Retina (tissue), 1 donor: ENCODE measurements at regions not wholly inside any gene's neighbourhood (a gene's known extent, or its start where the extent isn't known, plus 50 kb on each side); places are given as distances from the start of the nearest gene placed in this dataset.

Experiments used
- DNase-seq: peaks from one replicate; pipeline ENCODE4 v3.0.0-alpha.2; 2016

DNA sequence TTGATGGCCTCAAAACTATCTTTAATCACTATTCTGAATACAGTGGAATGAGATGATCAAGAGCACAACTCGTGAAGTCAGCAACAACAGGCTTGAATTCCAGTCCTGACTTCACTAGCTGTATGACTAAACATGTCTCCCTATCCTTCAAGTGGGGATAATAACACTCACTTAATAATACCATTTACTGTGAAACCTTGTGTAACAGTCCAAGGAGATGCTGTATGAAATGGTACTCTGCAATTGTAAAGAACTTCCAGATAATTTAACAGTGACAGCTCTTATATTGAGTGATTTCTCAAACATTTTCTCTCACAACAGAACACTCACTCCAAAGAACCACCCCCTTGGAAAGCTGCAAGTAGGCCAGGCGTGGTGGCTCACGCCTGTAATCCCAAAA lies 823.1 kb downstream of the DIAPH3 start:
- DNase-seq = no peak

DNA sequence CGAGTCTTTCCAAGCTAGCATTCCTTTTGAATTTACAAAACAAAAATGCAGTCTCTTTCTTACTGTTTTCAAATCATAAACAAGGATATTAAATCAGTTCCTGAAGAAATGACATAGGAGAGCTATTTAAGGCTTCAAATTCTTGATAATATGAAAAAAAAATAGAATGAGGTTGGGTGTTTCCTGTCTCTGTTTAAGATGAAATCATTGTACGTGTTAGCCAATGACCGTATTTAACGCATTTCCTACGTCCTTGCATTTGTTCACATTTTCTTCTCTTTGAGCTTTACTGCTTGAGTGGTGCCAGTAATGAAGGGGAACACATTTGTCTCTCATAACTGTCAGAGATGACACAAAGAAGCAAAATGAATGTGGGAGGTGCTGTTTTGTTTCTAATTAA lies 821.3 kb downstream of the DIAPH3 start:
- DNase-seq = no peak

DNA sequence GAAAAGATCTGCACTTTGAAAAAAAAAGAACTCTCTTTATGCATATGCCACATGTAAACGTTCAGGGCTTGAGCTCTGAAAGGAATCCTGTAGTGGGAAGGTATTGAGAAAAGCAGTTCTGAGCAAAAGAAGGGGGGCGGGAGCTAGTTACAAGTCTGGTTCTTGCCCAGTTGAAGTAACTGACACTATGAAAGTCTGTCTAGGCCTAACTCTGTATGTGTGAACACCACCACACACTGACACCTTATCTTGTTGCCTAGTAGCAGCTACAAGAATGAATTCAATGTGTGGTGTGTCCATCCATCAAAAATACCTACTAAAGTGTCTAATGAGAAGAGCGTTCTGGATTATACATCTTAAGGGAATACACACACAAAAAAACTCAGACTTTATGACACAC lies 820.6 kb downstream of the DIAPH3 start:
- no peak for DNase-seq

DNA sequence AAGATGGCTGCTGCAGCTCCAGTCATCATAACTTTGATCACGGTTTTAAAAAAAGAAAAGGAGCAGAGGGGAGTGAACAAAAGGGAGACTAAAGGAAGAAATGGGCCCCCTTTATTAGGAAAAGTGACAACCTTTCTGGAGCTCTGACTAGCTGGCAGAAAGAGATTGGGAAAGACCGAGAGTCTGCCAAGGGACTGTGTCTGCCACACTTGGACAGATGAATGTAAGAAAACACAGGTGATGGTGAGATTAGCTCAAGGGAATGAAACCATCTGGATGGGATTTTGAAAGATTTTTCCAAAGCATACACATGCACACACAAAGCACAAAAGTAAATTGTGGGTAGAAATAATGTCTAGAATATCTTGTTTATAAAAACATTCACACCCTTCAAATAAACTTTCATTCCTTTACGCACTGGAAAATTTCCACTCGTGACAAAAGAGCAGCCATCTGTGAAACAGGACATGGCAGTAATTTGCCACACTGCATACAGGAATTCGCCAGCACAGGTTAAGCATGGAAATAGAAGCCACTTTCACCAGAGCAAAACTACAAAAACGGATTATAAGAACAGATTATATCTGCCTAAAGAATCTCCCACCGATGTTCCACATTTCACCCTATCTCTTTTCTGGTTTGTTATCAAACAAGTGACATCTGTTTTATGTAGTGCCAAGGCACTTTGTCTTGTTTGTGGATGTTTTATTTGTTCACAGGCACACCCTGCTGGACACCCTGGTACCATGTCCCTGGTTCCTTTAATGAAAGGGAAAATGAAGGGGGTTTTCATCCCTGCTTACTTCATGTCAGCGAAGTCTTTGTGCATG lies 819.5 kb downstream of the DIAPH3 start:
- DNase-seq = no peak

DNA sequence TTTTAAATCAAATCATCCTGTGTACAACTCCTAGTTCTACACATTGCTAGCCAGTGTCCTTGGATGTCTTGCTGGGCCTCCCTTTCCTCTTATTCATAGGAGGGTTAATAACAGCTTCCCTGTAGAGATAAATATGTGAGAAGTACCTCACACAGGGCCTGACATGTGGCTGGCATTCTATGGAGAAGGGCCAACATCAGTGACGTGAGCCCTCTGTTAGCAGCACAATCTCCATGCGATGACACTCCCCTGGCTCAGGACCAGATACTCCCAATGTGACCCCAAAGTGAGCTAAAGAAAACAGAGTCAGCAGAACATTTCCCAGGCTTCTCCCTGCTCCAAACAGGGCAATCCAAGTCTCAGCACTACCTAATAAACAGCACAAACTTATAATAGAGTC lies 818.4 kb downstream of the DIAPH3 start:
- no peak for DNase-seq

DNA sequence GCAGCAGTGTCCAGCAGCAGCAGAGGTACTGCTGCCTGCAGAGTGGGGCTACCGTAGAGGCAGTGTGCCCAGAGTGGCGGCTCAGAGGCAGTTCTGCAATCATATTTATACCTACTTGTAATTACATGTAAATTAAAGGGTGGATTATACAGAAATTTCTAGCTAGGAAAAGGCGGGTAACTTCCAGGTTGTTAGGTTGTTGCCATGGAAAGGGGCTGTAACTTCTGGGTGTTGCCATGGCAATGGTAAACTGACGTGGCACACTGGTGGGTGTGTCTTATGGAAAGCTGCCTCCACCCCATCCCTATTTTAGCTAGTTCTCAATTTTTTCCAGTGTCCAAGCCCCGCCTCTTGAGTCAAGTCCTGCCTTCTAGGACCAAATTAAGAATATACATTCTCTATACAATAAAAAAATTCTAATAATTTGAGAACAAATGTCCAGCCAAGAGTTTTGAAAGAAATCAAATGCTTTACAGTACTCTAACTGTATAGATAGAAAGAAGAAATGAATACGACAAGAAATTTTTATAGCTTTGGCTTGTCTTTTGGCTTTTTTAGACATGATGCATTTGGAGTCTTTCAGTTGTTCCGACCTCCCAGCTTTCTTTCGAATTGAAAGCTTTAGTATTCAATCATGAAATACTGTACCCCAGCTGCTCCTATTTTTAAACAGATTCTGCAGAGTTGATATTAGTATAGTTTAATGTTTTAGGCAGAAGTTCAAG lies 816.6 kb downstream of the DIAPH3 start:
- no peak for DNase-seq

DNA sequence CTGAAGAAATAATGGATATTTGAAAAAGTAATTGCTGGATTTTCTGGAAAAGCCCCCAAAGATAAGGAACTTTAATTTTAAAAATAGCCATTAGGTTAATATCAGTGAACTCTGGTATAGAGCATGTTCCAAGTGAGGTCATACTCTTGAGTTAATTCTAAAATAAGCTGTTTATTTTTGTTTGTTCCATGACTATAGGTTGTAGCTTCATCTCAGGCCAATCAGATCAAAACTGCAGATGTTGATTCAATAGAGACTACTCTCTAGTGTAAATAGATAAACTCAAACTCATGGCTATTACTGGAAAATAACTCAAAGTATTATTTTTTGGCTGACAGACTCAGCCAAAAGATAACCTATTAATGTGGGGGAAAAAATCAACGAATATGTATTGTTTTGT lies 815.1 kb downstream of the DIAPH3 start:
- DNase-seq = no peak

DNA sequence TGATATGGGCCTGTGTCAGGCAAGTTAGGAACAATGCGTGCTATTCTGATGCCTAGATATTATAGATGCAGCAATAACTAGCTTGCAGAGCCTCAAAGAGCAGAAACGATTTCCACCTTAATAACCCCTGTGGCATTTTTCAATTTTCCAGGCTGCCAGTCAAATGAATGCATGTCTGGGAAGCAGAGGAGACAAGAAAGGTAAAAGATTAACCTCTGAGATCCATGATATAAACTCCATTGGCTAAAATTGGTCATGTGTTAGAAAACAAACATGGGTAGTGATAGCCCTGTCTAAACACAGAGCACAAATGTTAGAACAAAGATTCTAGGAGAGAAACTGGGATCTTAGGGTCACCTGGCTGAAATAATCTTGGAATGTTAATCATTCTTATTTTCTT lies 811.1 kb downstream of the DIAPH3 start:
- DNase-seq = no peak

DNA sequence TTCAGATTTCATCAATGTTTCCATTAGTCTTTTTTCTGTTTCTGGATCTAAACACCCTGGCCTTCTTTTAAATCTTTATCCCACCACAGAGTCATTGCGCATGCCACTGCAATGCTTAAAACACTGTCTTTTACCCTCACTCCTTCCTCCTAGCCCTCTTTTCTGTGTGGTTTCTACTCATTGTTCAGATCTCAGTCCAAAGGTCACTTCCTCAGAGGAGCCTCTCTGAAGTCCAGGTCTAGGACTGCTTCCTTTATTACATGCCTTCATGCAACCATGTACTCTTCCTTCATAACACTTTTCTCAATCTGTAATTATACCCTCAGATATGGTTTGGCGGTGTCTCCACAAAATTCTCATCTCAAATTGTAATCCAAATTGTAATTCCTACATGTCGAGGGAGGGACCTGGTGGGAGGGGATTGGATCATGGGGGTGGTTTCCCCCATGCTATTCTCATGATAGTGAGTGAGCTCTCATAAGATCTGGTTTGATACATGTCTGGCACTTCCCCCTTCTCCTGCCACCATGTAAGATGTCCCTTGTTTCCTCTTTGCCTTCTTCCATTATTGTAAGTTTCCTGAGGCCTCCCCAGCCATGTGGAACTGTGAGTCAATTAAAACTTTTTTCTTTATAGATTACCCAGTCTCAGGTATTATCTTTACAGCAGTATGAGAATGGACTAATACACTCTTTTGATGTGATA lies 808.9 kb downstream of the DIAPH3 start:
- no peak for DNase-seq

DNA sequence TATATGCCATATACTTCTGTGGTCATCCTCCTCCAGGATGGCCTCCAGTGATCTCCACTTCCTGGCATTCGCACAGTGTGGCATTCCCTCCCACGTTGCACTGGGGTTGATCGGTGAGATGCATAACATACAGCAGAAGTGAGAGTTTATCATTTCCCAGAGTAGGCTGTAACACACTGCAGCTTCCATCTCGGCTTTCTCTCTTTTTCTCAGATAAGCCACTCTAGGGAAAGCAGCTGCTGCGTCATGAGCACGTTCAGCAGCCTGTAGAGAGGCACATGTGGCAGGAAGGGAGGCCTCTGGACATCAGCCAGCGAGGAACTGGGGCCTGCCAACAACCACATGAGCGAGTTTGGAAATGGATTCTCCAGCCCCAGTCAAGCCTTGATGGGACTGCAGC lies 807.1 kb downstream of the DIAPH3 start:
- no peak for DNase-seq

DNA sequence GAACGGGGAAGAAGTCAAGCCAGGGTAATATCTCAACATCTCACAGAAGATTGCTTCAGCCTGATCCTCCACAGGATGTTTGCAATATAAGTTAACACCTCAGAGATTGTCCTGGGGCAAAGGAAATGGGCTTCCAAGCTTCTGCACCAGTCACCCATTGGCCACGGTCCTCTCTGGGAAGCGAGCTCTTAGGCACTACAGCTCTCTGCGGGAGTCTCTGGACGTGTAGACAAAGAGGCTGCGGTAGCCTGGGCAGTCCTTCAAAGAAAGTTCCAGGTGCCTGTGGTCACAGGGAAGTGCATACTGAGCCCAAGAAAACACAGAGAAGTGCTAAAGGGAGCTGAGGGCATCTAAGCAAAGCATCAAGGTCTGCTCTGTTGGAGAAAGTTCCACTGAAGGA lies 805.7 kb downstream of the DIAPH3 start:
- no peak for DNase-seq

DNA sequence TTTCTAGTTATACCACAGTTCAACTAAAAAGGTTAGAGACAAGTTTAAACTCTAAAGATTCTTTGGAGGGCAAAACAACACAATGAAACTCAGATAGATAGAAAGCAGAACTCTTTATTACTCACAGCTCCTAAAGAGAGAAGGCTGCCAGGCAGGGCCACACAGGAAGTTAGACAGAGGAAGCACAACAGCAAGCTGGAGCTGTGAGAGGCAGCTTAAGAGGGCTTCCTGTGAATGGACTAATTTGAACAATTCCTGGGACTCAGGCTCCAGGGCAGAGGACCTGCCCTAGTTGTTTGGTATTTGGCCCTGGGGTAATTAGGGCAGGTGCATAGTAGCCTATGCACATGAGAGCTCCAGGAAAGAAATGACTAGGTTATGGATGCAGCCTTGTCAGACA lies 803.6 kb downstream of the DIAPH3 start:
- DNase-seq = no peak

DNA sequence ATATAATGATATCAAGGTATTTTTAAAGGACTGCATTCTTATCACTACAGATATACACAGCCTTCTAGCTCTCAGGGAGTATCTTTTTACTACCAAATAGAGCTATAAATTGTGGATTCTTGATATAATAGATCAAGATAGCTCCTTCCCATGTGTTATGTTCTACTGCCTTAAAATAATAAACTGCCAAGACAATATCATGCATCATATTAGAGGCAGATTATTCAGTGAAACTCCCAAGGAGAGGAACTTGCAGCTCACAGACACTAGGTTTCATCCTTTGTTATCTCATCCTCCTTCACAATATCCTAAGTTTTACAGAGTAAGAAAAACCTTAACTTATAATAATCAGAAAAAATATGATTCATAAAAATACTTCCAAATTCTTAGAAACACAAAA lies 802.8 kb downstream of the DIAPH3 start:
- no peak for DNase-seq

DNA sequence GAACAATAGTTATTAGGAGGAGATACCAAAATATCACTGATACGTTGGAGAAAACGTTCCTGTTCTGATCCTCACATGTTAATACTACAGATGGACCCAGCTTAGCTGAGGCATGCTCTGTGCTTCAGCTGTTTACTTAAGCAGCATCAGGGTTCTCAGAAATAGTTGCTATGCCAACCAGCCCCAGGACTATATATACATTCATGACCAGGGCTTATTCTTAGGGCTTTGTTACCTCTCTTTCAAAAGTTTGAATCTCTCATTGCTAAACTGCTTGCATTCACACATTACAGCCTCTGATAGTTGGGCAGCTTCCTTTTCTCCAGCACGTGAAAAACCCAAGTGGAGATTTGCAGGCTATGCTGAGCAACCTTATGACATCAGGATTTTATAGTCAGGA lies 800.4 kb downstream of the DIAPH3 start:
- no peak for DNase-seq

DNA sequence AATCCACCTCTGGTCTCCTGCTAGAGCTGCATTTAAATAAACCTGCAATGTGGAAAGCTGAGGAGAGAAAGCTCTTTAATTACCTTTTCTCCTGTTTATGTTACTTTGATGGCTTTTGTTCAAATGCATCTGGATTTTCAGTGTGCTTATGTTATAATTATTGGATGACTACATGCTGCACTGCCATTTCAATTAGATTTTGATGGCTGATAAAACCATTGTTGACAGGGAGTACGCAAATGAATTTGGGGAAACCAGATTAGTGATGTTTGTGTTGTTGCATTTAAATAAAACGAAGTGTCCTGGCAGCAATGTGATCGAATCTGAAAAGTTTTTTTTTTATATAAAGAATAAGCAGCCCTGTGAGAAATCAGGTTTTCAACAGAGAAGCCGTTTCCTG lies 799.8 kb downstream of the DIAPH3 start:
- no peak for DNase-seq

DNA sequence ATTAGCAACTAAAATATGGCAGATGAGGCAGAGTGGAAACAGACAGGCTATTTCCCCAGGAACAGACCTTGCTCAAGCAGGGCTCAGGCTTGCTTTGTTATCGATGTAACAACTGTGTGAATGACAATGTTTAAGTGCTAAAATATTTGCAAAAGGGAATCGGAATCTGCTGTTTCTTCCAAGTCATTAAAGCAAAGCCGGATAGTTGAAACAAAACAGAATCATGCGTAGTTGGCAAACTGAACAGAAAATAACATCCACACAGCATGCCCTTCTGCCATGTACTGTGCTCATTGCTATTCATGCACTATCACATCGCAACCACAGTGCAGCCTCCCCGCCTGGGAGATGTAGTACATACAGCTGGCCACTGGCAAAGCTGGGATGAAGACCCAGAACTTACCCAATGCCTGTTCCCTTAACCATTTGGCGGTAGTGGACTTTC lies 799.1 kb downstream of the DIAPH3 start:
- no peak for DNase-seq

DNA sequence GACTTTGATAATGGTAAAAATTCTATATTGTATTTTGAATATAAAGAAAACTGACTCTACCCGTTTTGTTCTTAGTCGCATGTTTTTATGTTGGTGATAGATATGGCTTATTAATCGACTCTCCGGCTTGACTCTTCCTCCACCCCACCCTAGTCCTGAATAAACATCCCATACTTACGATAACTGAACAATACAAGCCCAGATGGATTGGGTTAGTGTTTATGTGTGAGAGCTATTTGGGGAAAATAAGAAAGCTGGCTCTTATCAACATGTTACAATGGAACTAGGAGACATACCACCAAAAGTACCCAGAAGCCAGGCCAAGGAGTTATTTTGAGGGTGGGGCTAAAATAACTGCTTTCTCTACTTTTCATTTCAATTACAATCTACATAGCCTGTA lies 796.3 kb downstream of the DIAPH3 start:
- no peak for DNase-seq

DNA sequence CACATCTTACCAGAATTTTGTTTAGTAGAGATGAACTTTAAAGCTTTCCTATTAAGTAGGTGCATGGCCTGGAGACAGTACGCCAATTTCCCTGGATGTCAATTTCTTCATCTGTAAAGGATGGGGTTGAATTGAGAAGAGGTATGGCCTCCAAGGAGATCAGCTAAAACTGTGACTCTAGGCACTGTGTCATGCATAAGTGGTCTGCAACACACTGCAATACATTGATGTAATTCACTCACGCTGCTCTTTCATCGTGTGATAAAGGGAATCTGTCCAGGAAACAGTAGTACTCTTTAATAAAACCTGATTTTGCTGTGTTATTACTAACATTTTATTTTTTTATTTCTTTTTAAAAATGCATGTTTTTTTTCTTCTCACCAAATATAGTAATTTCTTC lies 795.8 kb downstream of the DIAPH3 start:
- no peak for DNase-seq

DNA sequence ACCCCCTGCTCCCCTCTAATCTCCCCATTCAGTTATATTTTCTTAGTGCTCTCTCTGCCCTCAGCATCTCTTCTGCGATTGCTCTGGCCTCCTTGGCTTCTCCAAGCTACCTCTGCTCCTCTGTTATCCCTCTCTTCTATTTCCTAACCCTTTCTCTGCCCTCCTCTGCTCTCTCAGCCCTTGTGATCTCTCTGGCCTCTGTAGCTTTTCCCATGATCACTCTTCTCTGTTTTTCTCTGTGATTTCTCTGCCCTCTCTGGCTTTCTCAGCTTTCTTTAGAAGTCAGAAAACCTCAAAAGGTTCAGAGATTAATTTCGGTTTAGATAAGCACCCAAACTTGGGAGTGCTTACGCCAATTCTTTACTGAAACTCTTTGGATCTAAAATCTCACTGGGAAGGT lies 795.0 kb downstream of the DIAPH3 start:
- DNase-seq = no peak

DNA sequence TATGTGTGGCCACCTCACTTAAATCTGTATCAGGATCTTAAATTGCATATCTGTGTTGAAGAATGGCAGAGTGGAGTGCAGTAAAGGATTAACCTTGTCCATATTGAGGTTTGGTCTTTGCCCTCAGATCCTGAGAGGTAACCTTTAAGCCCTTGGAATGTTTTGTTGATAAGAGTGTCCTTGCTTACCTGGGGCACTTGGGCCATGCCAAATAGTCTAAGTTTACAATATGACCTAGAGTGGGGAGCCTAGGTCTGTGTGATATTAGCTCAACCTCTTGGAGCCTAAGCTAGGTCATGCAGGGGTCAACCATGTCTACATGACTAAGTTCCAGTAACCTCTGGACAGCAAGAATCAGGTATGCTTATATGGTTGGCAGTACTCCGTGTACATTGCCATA lies 792.5 kb downstream of the DIAPH3 start:
- no peak for DNase-seq

DNA sequence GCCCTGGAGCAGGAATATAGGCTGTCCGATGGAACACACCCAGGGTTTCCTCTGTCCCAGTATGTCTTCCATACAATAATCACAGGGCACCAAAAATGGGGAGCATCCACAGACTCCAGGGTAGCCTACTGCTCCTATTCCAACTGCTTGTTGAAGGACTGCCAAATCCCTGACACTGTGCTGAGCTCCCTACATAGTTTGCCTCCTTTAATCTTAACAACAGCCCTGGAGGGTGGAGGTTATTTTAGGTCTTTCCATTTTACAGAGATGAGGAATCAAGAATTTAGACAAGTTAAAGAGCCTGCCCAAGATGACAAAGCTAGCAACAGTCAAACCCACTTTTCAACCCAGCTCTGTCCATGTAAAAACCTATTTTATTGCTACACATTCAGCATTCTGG lies 790.4 kb downstream of the DIAPH3 start:
- DNase-seq = no peak

DNA sequence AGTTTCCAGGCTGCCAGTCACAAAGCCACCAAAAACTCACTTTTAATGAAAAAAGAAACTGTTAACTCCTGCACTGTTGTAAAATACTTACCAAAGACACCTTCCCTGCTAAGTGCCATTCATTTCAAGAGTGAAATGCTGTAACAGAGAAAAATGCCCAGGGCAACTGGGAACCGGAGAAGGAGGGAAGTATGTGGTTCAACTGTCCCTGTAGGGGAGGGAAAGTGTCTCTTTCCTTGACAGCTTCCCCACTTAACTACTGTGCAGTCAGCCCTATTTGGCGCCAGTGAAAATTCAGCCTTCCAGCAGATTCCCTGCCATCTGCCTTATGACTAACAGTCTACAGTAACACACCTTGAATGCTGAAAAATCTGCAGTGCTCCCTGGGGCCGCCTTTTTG lies 789.0 kb downstream of the DIAPH3 start:
- peak; percentile 35 for DNase-seq

DNA sequence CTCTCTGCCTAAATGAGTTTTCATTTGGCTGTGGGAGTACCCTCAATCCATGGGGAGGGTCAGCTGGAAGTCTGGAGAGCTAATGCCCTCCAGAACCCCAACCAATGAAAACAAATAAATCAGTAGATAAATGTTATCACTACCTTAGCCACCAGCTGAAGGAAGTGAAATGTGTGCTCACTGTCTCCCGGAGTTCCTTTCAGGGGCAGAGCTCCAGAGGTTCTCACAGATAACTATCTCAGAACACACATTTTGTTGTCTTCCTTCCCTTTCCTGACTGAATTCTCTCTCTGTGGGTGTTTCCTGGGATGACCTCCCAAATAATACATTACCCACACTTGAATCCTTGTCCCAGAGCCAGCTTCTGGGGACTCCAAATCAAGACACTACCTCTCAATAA lies 779.6 kb downstream of the DIAPH3 start:
- DNase-seq = no peak

DNA sequence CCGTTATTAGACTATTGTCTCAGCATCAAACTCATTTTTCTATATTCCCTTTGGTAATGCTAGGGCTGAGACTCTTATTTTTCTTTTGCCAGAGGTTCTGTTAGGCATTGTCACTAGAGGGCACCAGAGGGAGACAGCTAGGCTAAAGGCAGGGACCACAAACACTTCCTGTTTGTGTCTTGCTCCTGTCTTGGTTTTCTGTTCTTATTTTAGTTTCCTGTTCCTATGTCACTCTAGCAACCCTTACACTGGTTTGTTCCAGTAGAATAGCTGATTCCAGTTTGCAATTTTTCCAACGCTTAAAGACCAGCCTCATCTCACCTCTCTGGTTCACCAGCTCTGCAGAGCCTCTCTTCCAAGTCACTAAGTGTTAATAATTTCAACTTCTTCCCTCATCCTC lies 772.0 kb downstream of the DIAPH3 start:
- DNase-seq = peak; percentile 57
